GM12801 (cell line): ENCODE measurements at regions not wholly inside any gene's neighbourhood (a gene's known extent, or its start where the extent isn't known, plus 50 kb on each side); places are given as distances from the start of the nearest gene placed in this dataset.

ENCODE experiments used
- TF ChIP-seq, protein P1 (sequence below): IDR thresholded peaks from one replicate; pipeline ENCODE4 v1.5.1; 2011; ENCODE audit warnings: control low read depth; ENCODE audit not compliant: insufficient read length; ENCODE audit errors: extremely low read depth

DNA sequence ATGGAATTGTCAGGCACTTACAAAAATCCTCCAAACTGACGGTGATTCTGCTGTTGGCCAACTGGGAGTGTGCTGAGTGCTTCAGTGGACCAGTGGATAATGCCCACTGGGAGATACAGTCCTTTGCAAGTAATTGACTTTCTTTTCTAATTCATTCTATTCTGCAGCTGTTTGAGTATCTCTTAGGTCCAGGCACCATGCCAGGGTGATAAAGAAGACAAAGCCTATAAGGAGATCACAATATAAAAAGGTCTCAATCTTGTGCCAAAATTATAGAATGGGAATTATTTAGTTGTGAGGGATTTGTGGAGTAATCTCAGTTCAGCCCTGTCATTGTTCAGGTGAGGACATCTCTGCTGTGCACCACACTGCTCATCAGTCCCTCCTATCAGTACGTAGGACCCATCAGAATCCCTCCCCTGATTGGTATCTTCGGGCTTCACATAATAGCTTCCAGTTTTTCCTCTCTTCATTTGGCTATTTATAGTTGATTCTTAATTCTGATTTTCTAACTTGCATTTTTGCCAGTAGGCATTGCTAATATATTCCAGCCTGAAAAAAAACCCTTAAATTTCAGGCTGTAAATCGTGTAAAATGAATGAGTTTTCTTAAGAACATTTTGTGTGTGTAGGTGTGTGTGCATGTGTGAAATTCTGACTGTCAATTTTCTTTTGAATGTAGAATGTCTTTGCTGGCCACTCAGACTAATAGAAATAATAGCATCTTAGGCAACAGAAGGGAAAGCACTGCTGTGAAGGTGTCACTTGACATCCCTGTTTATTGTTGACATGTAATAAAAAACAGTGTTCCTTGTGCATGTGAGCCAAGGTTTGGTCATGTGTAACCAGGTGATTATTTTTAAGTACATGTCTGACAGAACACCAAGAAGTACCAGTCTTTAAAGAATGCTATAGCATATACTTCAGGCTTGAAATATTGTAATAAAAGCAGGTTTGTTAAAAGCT is 457.6 kb upstream of the RGS6 start:
- TF ChIP-seq, protein P1, sequence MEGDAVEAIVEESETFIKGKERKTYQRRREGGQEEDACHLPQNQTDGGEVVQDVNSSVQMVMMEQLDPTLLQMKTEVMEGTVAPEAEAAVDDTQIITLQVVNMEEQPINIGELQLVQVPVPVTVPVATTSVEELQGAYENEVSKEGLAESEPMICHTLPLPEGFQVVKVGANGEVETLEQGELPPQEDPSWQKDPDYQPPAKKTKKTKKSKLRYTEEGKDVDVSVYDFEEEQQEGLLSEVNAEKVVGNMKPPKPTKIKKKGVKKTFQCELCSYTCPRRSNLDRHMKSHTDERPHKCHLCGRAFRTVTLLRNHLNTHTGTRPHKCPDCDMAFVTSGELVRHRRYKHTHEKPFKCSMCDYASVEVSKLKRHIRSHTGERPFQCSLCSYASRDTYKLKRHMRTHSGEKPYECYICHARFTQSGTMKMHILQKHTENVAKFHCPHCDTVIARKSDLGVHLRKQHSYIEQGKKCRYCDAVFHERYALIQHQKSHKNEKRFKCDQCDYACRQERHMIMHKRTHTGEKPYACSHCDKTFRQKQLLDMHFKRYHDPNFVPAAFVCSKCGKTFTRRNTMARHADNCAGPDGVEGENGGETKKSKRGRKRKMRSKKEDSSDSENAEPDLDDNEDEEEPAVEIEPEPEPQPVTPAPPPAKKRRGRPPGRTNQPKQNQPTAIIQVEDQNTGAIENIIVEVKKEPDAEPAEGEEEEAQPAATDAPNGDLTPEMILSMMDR = no peak

DNA sequence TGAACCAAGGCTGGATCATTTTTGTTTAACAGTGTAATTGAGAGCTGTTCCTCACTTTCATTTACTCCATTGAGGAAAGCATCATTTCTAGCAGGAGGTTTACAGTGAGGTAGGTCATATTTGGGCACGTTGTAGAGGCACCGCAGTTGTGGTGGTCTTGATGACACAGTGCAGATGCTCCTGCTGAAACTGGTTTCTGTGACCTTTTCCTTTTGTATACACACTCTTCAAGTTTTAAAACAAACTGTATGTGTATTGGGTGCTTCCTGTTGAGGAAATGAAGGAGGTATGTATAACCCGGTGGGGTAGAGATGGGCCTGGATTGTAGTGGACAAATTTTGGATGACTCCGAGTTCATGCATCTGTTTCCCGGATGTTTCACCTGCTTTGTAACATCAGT is 456.3 kb upstream of the RGS6 start:
- TF ChIP-seq, protein P1 = no peak

DNA sequence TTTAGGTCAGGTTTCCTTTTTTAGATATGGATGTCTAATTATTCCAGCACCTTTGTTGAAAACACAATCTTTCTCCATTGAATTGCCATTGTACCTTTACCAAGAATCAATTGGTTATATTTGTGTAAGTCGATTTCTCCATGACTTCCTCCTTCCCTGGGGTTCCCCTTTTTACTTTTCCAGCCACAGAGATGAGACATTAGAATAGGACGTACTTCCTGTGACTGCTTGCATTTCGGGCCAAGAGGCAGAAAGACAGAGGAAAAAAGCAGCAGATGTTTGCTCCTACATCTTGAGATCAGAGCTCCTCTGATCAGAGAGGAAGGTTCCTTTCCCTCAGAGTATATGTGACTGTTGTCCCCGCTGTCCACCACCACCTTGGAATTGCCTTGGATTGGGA is 453.7 kb upstream of the RGS6 start:
- TF ChIP-seq, protein P1 = no peak

DNA sequence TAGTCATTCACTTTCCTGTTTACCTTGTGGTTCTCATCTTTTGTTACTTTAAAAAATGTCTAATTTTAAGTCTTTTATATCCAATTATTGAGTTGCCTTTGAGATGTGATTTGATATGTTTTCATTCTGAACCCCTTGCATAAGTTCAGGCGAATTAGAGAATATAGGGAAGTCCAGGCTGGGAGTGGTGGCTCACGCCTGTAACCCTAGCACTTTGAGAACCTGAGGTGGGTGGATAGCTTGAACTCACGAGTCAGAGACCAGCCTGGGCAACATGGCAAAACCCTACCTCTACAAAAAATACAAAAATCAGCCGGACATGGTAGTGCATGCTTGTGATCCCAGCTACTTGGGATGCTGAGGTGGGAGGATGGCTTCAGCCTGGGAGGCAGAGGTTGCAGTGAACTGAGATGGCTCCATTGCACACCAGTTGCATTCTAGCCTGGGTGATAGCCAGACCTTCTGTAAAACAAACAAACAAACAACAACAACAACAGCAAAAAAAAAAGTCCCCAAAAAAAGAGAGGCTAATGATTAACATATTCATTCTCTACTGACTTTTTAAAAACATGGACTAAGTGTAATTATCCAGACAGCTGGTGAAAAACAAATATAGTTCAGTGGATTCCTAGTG is 451.1 kb upstream of the RGS6 start:
- TF ChIP-seq, protein P1 = no peak

DNA sequence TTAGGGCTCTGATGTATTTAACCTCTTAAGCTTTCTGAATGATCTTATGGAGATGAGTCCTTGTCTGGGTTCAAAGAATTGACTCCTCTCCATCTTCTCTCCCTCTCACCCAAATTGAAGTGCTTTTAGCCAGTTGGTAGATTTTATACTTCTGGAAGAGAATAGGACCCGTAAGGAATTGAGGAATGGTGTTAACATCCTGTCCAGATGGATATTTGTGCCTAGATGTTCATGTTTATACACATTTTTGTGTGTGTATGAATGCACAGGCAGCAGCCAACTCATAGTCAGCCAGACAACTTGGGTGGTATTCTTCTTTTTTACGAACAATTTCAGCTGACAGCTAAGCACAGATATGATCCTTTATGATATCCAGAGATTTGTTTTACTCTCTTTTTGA is 449.6 kb upstream of the RGS6 start:
- TF ChIP-seq, protein P1 = no peak

DNA sequence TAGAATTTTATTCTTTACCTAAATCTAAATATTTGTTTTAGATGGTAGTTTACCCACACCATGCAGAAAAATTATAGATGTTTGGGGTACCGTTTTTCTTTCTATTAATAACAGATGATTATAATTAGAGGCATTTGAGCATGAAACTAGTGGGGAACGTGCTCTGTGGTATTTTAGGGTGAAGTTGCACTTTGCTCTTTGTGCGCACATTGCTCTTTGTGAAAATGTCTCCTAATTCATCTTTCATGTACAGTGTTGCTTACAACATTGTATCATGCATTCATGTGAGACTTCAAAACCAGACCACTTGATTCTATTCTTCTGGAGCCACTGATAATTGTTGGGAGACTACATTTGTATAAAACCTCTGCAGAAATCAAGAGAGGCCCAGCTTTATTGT is 449.1 kb upstream of the RGS6 start:
- TF ChIP-seq, protein P1 = no peak

DNA sequence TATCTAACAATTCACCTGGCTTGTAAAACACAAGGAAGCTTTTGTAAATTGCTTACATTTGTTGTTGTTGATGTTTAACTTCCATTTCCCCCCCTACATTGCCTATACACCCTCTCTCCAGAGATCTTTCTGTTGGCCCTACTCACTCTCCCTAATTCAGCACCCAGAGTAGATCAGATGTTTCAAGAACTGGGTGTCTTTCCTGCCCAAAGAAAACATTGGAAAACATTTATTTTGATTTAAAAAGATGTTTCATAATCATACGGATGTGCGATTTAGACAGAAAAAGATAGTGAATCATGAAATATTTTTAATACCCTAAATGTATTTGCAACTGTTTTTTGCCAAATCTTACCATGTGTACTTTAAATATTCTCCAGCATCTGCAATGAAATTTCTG is 446.4 kb upstream of the RGS6 start:
- TF ChIP-seq, protein P1 = no peak
